H9 (cell line): ENCODE measurements at regions not wholly inside any gene's neighbourhood (a gene's known extent, or its start where the extent isn't known, plus 50 kb on each side); places are given as distances from the start of the nearest gene placed in this dataset.

Experiments
- DNase-seq: peaks from one replicate; pipeline ENCODE4 v3.0.0-alpha.2; 2017
- H2AFZ ChIP-seq: one replicate; pipeline ENCODE4 v1.6.1; 2013; ENCODE audit warnings: mild to moderate bottlenecking, low read length, control low read depth, moderate library complexity
- H2AK5ac ChIP-seq: 2 replicates; pipeline ENCODE4 v1.6.1; 2013; ENCODE audit warnings: low read length, control low read depth, mixed read lengths; ENCODE audit not compliant: insufficient read length
- H2BK120ac ChIP-seq: one replicate; pipeline ENCODE4 v1.6.1; 2013; ENCODE audit warnings: low read depth, mild to moderate bottlenecking, low read length, control low read depth, inconsistent platforms; ENCODE audit not compliant: poor library complexity, severe bottlenecking
- H2BK12ac ChIP-seq: 2 replicates; pipeline ENCODE4 v1.6.1; 2013; ENCODE audit warnings: low read length, control low read depth, mixed read lengths, low read depth; ENCODE audit not compliant: insufficient read length
- H2BK15ac ChIP-seq: 2 replicates; pipeline ENCODE4 v1.6.1; 2013; ENCODE audit warnings: low read depth, low read length, control low read depth
- H2BK20ac ChIP-seq: one replicate; pipeline ENCODE4 v1.6.1; 2013; ENCODE audit warnings: low read depth, mild to moderate bottlenecking, low read length, control low read depth, inconsistent platforms; ENCODE audit not compliant: poor library complexity, severe bottlenecking
- H2BK5ac ChIP-seq: 2 replicates; pipeline ENCODE4 v1.6.1; 2013; ENCODE audit warnings: low read length, control low read depth, mixed read lengths; ENCODE audit not compliant: insufficient read length
- H3K14ac ChIP-seq: 2 replicates; pipeline ENCODE4 v1.6.1; 2013; ENCODE audit warnings: low read length, control low read depth; ENCODE audit not compliant: insufficient read depth
- H3K18ac ChIP-seq: 2 replicates; pipeline ENCODE4 v1.6.1; 2013; ENCODE audit warnings: low read depth, mild to moderate bottlenecking, mixed read lengths, low read length, control low read depth; ENCODE audit not compliant: insufficient read length
- H3K23ac ChIP-seq: 2 replicates; pipeline ENCODE4 v1.6.1; 2013; ENCODE audit warnings: low read length, control low read depth, mixed read lengths, low read depth; ENCODE audit not compliant: insufficient read length
- H3K23me2 ChIP-seq: 2 replicates; pipeline ENCODE4 v1.6.1; 2013; ENCODE audit warnings: low read depth, mild to moderate bottlenecking, mixed read lengths, low read length, control low read depth; ENCODE audit not compliant: insufficient read length, poor library complexity, severe bottlenecking
- H3K27ac ChIP-seq: 2 replicates; pipeline ENCODE4 v1.5.1; 2013; ENCODE audit warnings: low read length, control low read depth, mixed read lengths, low read depth; ENCODE audit not compliant: insufficient read length
- H3K27me3 ChIP-seq: 2 replicates; pipeline ENCODE4 v1.6.1; 2013; ENCODE audit warnings: low read length, control low read depth, inconsistent platforms; ENCODE audit not compliant: insufficient read depth
- H3K4ac ChIP-seq: 2 replicates; pipeline ENCODE4 v1.6.1; 2013; ENCODE audit warnings: low read depth, mild to moderate bottlenecking, control low read depth, inconsistent platforms, low read length, moderate library complexity
- H3K4me1 ChIP-seq: 2 replicates; pipeline ENCODE4 v1.6.1; 2013; ENCODE audit warnings: low read length, control low read depth, inconsistent platforms; ENCODE audit not compliant: insufficient read depth
- H3K4me2 ChIP-seq: 2 replicates; pipeline ENCODE4 v1.6.1; 2013; ENCODE audit warnings: low read length, control low read depth, mixed read lengths; ENCODE audit not compliant: insufficient read length, insufficient read depth
- H3K56ac ChIP-seq: 2 replicates; pipeline ENCODE4 v1.6.1; 2013; ENCODE audit warnings: low read depth, mild to moderate bottlenecking, mixed read lengths, low read length, control low read depth; ENCODE audit not compliant: insufficient read length
- H3K79me1 ChIP-seq: 2 replicates; pipeline ENCODE4 v1.6.1; 2013; ENCODE audit warnings: low read depth, mild to moderate bottlenecking, moderate library complexity, low read length, control low read depth, inconsistent platforms; ENCODE audit not compliant: insufficient read depth, poor library complexity, severe bottlenecking
- H3K79me2 ChIP-seq: 2 replicates; pipeline ENCODE4 v1.6.1; 2013; ENCODE audit warnings: low read length, control low read depth, inconsistent platforms; ENCODE audit not compliant: insufficient read depth
- H3K9ac ChIP-seq: 2 replicates; pipeline ENCODE4 v1.6.1; 2013; ENCODE audit warnings: low read length, control low read depth, mixed read lengths; ENCODE audit not compliant: insufficient read length; ENCODE audit errors: extremely low read depth
- H3K9me3 ChIP-seq: one replicate; pipeline ENCODE4 v1.6.1; 2013; ENCODE audit warnings: low read depth, low read length, inconsistent platforms; ENCODE audit not compliant: control insufficient read depth
- H3T11ph ChIP-seq: one replicate; pipeline ENCODE4 v1.6.1; 2013; ENCODE audit warnings: mild to moderate bottlenecking, low read length, control low read depth, inconsistent platforms
- H4K20me1 ChIP-seq: one replicate; pipeline ENCODE4 v1.6.1; 2013; ENCODE audit not compliant: control insufficient read depth, insufficient read length, insufficient read depth
- H4K5ac ChIP-seq: 2 replicates; pipeline ENCODE4 v1.6.1; 2013; ENCODE audit warnings: low read depth, mild to moderate bottlenecking, mixed read lengths, low read length, control low read depth; ENCODE audit not compliant: insufficient read length
- H4K8ac ChIP-seq: replicated peaks from 2 replicates; pipeline ENCODE4 v1.6.1; 2013; ENCODE audit warnings: low read length, control low read depth, mixed read lengths, low read depth; ENCODE audit not compliant: insufficient read length
- H4K91ac ChIP-seq: 2 replicates; pipeline ENCODE4 v1.6.1; 2013; ENCODE audit warnings: low read depth, mild to moderate bottlenecking, moderate library complexity, mixed read lengths, low read length, control low read depth; ENCODE audit not compliant: insufficient read length
- H3K27ac Mint-ChIP-seq, 3 experiments: 2 replicates in 2 of 3; 3 replicates in 1 of 3; pipeline ENCODE4 v1.8.0; 2020 to 2021; ENCODE audit warnings: mixed read lengths in 3 of 3, mild to moderate bottlenecking in 1 of 3, moderate library complexity in 1 of 3
- H3K27me3 Mint-ChIP-seq: 2 replicates; pipeline ENCODE4 v1.8.0; 2021; ENCODE audit warnings: low read depth, mild to moderate bottlenecking, moderate library complexity, mixed read lengths
- H3K36me3 Mint-ChIP-seq, 3 experiments: 2 replicates in 2 of 3; 3 replicates in 1 of 3; pipeline ENCODE4 v1.8.0; 2020 to 2021; ENCODE audit warnings: low read depth in 3 of 3, mixed read lengths in 3 of 3; ENCODE audit not compliant: insufficient read depth in 1 of 3
- H3K4me1 Mint-ChIP-seq, 2 experiments: 2 replicates each; pipeline ENCODE4 v1.8.0; 2020; ENCODE audit warnings: mixed read lengths in 2 of 2
- H3K4me3 Mint-ChIP-seq, 2 experiments: 2 replicates in 1 of 2; 3 replicates in 1 of 2; pipeline ENCODE4 v1.8.0; 2020 to 2021; ENCODE audit warnings: mild to moderate bottlenecking in 2 of 2, mixed read lengths in 2 of 2, moderate library complexity in 1 of 2
- H3K9me3 Mint-ChIP-seq, 2 experiments: 2 replicates in 1 of 2; 3 replicates in 1 of 2; pipeline ENCODE4 v1.8.0; 2020; ENCODE audit warnings: mild to moderate bottlenecking in 2 of 2, mixed read lengths in 2 of 2, moderate library complexity in 1 of 2
- CTCF ChIP-seq: fragments of 200-600 bp; sonication (generic); conservative IDR thresholded peaks from 3 replicates; pipeline ENCODE4 v1.8.0; 2021; ENCODE audit warnings: antibody characterized with exemption, mild to moderate bottlenecking
- WGBS: extraction: QIAGEN DNeasy Blood & Tissue Kit; methylation state at CpG from one replicate; pipeline ENCODE4 v1.1.7; 2013; ENCODE audit warnings: missing lambda C conversion rate, low lambda C conversion rate, mixed read lengths; ENCODE audit not compliant: insufficient read length; ENCODE audit errors: extremely low coverage; 5-methylcytosine and 5-hydroxymethylcytosine counted together

DNA sequence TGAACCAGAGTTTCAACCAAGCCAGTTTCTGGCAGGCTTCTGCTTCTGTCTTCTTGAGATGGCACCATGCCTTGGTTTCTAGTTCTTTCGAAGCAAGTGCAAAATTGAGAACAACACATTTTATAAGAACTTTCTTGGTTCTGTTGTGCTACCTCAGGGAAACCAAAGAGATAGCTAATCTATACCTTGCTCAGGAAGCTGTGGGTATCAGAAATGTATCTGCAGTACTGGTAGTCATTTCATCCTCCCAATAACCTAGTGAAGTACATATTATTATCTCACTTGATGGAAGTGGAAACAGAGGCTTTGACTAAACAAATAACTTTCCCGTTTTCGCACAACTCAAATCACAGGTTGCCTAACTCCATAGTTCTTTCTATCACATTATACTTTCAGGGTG, 246.6 kb downstream of the ENC1 start:
- Histone ChIP-seq H3K23me2 (no peaks in the 10 kb centered on the region), H3K4me1 (peaks cover 3% of the 10 kb centered on the region; the same call in 1 of the 2 replicates), H3K4me2 (no peak overlapping the region), H2BK120ac (no peak overlapping the region), H2AFZ (no peak overlapping the region), H4K20me1 (no peaks in the 10 kb centered on the region), H3K4ac (no peak overlapping the region), H4K5ac (no peak overlapping the region), H3K79me2 (no peaks in the 10 kb centered on the region), H3K27ac (no peak overlapping the region), H2BK12ac (no peak overlapping the region), H4K91ac (no peak overlapping the region), H3T11ph (no peak overlapping the region), H4K8ac (no peak overlapping the region), H3K9ac (no peak overlapping the region), H2BK15ac (no peak overlapping the region), H2BK5ac (no peak overlapping the region), H3K18ac (no peak overlapping the region), H3K79me1 (no peaks in the 10 kb centered on the region), H3K23ac (no peak overlapping the region), H2AK5ac (no peak overlapping the region), H3K56ac (no peak overlapping the region), H2BK20ac (no peak overlapping the region), H3K9me3 (no peaks in the 10 kb centered on the region), H3K14ac (no peak overlapping the region), H3K27me3 (peaks cover 2% of the 10 kb centered on the region; the same call in 1 of the 2 replicates)
- Mint-ChIP-seq H3K9me3 (no peaks in the 10 kb centered on the region), H3K27me3 (peaks cover 56% of the 10 kb centered on the region), H3K4me1 (peaks cover 12 to 17% of the 10 kb centered on the region in 2 experiments), H3K27ac (no peak overlapping the region), H3K36me3 (no peaks in the 10 kb centered on the region), H3K4me3 (no peak overlapping the region)
- no peak for TF ChIP-seq CTCF
- no CpG with 5 or more reads among the region's 3 CpGs for WGBS
- no peak for DNase-seq
